ENCODE measurements at regions not wholly inside any gene's neighbourhood (a gene's known extent, or its start where the extent isn't known, plus 50 kb on each side); places are given as distances from the start of the nearest gene placed in this dataset.

DNA sequence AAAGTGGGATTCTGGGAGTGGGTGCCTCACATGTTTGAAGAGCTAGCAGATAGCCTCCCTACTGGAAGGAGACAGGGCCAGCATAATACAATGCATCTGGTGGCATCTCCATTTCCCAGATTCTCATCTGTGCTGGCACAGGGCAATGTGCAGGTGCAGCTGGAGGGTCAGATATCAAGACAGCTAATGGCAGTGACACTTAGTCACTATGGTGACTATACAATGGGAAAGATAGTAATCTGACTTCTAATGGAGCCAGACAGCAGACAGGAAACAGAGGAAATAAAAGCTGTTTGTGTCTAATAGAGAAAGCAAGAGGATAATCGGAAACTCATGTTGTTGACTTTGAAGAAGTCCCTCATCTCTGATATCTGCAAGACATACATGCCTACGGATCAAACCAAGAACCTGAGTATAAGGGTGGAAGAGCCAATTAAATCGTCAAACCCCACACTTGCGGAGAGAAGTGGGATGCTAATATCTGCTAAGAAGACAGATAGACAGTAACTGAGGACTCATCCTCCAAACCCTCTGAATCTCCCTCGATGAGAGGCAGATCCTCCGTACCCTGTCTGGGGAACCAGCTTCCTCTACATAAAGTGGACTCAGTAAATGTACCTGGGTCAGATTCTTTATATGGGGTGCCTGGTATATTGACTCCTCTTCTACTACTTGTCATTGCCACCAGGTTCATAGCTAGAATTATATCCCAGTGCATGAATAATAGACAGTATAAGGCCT is 692.7 kb downstream of the SOCS6 start:
- TF ChIP-seq, protein P1, sequence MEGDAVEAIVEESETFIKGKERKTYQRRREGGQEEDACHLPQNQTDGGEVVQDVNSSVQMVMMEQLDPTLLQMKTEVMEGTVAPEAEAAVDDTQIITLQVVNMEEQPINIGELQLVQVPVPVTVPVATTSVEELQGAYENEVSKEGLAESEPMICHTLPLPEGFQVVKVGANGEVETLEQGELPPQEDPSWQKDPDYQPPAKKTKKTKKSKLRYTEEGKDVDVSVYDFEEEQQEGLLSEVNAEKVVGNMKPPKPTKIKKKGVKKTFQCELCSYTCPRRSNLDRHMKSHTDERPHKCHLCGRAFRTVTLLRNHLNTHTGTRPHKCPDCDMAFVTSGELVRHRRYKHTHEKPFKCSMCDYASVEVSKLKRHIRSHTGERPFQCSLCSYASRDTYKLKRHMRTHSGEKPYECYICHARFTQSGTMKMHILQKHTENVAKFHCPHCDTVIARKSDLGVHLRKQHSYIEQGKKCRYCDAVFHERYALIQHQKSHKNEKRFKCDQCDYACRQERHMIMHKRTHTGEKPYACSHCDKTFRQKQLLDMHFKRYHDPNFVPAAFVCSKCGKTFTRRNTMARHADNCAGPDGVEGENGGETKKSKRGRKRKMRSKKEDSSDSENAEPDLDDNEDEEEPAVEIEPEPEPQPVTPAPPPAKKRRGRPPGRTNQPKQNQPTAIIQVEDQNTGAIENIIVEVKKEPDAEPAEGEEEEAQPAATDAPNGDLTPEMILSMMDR (IDR thresholded peaks at IDR 0.05 in 2 of 3, conservative IDR thresholded peaks at IDR 0.05 in 1 of 3; ENCODE audit: borderline replicate concordance in 1 of 3, insufficient read depth in 1 of 3, low read depth in 2 of 3, low read length in 2 of 3) = no peak
- TF ChIP-seq, protein P2, sequence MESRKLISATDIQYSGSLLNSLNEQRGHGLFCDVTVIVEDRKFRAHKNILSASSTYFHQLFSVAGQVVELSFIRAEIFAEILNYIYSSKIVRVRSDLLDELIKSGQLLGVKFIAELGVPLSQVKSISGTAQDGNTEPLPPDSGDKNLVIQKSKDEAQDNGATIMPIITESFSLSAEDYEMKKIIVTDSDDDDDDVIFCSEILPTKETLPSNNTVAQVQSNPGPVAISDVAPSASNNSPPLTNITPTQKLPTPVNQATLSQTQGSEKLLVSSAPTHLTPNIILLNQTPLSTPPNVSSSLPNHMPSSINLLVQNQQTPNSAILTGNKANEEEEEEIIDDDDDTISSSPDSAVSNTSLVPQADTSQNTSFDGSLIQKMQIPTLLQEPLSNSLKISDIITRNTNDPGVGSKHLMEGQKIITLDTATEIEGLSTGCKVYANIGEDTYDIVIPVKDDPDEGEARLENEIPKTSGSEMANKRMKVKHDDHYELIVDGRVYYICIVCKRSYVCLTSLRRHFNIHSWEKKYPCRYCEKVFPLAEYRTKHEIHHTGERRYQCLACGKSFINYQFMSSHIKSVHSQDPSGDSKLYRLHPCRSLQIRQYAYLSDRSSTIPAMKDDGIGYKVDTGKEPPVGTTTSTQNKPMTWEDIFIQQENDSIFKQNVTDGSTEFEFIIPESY (IDR thresholded peaks at IDR 0.05; ENCODE audit: extremely low read depth, insufficient replicate concordance, low read length) = no peak
- TF ChIP-seq SIN3A (IDR thresholded peaks at IDR 0.05; ENCODE audit: low read depth) = no peak

All from HCT116 (cell line).